DMS114 treated with DMSO at 0.1 percent for 48 hours (cell line): ENCODE measurements at regions not wholly inside any gene's neighbourhood (a gene's known extent, or its start where the extent isn't known, plus 50 kb on each side); places are given as distances from the start of the nearest gene placed in this dataset.

Source experiments
- DNase-seq: peaks from one replicate; lab custom pipeline; 2025; ENCODE audit not compliant: unreplicated experiment; lab: John Stamatoyannopoulos, UW

DNA sequence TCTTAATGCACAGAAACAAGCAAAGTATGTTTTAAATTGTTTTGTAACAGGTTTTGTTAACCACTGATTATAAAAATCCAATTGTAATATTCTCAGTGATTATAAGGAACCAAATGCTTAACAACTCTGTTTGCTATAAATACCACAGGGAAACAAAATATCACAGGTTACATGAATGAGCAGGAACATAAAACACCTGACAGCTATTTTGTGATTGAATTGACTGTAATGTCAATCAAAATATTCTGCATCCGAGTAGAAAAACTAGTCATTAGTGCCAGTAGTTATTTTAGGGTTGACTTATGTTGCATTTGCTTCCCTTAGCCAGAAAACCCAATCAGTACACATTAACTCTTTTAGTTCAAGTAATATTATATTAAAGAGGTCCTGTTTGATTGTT is 1707.8 kb upstream of the ACO1 start:
- no peak for DNase-seq

DNA sequence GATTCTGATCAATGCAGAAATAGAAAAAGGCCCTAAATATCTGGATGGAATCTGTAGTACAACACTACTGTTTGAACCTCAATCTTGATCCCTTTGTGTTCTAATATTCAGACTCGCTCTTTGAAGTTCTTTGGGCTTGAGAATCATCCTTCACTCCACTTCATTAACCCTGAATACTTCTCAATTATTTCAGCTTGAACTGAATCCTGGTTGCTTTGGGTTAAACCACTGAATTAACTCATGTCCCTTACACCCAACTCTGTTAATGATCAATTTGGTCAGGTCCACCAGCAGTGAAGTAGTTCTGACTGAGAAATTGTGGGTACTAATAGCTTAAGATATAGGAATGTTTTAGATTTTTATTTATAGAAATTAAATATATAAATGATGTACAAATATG is 1707.2 kb upstream of the ACO1 start:
- no peak for DNase-seq

DNA sequence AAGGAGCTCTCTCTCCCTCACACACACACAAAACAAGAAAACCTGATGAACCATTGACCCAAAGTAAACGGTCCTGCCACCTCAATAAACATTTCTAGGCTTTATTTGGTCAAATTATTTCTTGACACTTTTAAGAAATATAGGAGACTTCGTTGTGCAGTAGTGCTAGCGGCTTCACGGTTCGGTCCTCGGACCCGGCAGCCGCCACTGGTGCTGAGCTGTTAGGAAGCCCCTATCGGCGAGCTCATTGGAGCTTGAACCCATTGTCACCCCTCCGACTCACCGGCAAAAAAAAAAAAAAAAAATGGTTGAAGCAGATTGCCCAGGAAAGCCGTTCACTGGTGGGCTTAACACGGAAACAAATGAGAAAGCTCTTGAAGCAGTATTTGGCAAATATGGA is 1695.6 kb upstream of the ACO1 start:
- DNase-seq, result no peak

DNA sequence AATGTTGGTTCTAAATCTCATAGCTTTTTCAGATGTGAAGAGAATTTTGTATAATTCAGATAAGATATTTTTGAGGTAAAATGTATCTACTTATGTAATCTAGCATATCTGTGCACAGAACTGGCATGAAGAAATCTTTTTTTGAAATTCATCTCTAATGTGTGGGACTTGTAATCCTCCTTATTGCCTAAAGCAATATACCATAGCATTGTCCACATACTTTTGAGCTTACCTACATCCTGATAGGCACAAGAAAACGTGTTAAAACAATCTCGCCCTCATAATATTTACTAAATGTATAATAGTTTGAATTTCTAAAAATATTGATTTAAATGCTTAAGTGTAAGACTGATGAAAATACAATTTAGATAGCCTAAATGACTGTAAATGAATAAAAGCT is 1686.5 kb upstream of the ACO1 start:
- no peak for DNase-seq

DNA sequence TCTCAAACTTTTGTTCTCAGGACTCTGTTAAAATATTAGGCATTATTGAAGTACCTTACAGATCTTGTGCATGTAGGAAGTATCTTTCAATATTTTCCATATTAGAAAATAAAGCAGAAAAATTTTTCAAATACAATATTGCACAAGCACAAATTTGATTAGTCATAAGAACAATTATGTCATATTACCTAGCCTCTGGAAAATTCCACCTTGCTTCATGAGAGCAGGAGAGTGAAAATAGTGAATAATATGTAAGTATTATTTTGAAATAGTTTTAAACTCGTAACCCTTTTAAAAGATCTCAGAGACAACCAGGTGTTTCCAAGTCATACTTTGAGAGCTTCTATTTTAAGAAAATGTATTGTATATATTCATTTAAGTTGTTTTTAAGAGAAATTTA is 1672.9 kb upstream of the ACO1 start:
- no peak for DNase-seq

DNA sequence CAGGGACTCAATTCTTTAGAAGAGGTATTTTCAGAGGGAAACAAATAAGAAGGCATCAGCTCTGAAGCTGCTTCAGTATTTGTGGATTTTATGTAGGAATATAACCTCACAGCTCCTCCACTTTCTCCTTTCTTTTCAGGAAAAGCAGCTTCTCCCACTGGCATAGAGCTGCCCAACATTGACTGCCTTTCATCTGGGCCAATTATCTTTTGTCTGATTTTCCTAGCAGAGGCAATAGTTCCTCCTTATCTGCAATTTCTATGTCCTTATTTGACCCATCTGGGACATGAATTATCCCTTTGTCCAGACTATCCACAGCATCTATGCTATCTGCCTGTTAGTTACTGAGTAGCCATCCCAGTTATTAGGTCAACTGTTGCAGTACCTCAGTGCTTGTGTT is 1671.2 kb upstream of the ACO1 start:
- DNase-seq, result no peak

DNA sequence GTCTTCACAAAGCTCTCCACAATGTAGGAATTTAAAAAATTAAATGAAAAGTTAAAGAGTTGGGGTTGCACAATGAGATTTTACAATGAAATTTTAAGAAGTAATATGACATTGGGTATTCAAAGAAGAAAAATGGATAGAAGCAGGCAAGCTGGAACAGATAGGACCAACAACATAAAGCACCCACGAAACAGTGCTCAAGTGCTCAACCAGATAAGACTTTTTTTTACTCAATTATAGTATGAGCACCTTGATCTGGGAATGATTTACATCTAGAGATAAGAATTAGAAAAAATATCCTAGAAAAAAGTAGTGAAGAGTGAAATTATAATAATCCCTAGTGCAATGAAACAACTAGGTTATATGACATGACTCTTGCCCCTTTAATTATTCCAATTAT is 1670.1 kb upstream of the ACO1 start:
- DNase-seq, result no peak

DNA sequence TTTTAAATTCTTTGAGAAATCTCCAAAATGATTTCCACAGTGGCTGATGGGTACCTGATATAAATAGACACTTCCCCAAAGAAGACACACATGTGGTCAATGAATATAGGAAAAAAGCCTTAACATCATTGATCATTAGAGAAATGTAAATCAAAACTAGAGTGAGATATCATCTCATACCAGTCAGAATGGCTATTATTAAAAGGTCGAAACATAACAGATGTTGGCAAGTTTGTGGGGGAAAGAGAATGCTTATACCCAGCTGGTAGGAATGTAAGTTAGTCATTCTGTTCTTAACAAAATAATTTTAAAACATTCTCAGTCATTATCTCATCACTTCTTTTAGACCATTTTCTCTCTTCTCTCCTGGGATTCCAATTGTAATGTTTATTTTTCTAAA is 1666.0 kb upstream of the ACO1 start:
- DNase-seq, result no peak

DNA sequence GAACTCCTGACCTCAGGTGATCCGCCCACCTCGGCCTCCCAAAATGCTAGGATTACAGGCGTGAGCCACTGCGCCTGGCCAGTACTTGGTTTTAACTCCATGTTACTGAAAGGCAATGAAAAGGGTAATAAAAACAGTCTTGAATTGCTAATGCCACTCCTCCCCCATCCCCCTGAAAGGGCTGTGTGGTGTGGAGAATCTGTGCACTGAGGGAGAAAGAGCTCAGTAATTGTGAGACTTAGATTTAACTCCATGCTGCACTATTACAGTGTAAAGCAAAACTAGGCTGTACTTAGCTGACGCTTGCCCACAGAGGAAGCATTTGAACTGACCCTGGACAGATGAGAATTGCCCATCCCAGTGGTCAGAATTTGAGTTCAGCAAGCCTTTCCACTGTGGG is 1662.4 kb upstream of the ACO1 start:
- no peak for DNase-seq

DNA sequence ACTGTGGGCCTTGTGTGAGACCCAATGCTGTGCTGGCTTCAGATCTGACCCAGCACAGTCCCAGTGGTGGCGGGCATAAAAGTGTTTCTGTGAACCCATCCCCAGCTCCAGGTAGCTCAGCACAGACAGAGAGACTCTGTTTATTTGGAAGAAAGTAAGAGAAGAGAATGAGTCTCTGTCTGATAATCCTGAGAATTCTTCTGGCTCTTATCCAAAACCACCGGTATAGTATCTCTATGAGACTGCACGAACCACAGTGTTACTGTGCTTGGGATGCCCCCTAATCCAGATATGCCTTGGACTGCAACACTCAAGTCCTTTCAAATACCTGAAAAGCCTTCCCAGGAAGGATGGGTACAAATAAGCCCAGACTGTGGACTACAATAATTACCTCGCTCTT is 1660.8 kb upstream of the ACO1 start:
- no peak for DNase-seq

DNA sequence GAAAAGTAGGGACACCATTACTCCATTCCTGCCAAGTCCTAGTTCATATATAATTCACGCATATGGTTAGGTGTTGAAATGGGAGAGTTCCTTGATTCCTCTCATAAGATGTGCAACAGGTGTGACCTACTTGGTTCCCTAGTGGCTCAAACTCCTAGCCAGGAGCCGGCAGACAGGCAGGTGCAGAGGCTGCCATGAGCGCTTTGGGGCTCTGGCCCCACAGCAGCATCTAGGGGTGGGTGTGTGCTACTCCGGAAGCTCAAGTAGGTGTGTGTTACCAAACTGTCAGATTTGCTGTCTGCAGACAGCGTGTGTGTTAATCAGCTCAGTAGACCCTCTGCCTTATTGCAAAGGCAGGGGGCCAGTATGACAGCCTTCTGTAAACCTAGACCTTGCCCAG is 1652.4 kb upstream of the ACO1 start:
- no peak for DNase-seq

DNA sequence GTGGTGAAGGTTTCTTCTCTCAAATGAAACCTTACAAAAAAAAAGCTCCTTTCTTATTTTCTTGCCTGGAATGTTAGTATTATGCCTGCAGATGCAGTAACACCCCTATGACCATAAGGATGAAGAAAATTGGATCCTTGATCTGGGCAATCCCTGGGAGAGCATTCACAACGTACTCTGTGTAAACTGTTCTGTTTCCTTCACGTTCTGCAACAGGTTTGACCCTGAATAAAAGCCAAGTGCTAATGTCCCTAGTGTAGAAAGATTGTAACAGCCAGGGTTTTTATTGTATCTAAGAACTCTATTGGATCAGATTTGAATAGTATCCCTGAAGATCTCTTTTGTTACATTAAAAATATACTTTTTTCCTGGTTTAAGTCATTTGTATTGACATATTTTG is 1639.6 kb upstream of the ACO1 start:
- DNase-seq, result no peak

DNA sequence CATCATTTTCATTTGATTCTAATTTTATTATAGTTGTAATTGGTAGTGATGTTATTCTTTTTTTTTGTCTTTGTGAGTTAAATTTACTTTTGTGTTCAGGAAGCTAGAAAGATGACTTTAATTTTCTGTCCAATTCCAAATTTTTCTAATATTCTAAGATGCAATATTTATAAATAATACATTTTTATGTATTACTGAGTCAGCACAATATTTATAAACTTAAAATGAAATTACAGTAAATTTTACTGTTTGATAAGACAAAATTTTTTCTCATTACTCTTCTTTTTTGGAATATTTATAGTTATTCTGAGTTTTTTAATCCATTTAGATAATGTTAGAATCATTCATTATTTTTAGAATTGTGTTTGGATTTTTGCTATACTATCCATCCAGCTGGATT is 1637.9 kb upstream of the ACO1 start:
- no peak for DNase-seq

DNA sequence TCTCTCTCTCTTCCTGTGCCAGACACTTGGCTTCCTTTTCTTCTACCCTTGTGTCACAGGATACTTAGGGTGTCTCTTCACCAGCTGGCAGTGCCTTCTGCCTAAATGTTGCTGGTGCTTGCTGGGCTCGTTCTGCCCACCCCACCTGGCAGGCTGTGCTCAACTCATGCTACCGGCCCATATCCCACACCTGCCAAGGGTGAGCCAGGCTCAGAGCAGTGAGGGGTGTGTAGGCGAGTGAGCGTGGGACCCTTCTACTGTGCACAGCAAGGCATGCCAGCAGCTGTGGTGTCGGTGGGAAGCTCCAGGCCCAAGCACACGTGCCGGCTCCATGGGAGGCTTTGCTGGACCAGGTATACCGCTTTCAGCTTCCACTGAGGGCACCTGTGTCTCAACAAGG is 1626.7 kb upstream of the ACO1 start:
- no peak for DNase-seq

DNA sequence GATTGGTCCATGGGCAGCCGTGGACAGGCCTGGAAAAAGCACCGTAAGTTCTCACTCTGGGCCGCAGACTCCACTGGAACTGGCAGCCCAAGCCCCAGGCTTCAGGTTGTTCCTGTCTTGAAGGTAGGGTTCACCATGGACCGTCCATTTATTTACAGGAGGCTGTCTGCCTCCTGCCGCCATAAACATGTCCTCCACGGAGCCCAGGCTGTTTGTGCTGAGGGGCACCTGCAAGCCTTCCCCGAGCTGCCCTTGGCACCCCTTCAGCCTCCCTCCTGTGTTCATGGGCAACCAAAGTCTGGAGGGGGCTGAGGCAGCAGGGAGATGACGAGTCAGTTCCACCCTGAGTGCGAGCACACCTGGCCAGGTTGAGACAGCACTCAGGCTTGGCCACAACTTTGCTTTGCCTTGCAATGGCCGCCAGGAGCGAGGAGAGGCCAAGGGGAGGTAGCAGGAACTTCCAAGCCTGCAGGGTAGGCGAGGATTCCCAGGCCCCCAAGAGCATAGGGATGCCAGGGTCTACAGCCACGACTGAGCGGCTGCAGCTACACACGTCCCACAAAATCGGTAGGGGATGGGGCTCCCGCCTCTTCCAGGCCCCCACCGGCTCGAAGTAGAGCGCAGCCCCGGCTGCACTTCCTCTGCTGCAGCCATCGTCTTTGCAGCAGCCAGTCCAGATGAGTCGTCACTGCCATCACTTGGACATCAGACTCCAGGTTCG is 1625.6 kb upstream of the ACO1 start:
- DNase-seq, result no peak

DNA sequence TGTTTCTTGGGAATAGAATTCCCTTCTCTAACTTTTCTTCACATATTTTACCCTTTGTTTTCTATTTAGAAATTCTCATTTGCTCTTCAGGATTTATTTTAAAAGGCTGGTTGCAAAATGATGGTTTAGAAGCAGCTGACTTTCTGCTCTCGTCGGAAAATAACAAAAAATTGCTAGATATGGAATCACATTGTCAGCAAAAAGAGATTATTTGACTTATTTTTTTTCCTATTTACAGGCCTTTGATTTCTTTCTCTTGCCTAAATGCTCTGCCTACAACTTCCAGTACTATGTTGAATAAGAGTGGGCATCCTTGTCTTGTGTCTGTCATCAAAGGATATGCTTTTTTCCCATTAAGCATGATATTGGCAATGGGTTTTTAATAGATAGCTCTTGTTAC is 1619.1 kb upstream of the ACO1 start:
- no peak for DNase-seq

DNA sequence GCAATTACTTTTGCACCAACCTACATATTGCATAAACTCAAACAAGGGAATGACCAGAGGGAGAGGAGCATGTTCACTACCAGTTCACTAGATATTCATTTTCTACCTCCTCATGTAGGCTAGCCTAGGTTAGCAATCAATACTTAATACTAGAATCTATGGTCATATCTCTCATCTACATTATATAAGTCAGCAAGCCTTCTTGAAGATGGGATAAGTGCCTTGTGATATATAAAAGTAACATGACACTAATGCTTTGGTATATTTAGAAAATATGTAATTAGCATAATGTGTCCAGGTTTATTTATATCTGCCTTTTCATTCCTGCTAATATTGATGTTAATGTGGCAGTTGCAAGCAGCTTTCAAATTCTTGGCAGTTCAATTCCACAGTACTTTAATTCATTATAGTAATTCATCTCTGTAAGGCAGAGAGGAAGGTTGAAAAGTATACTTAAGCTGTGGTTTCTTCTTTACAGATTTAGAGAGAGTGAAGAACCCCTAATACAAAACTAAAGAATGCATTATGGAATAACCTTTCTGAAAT is 1613.2 kb upstream of the ACO1 start:
- DNase-seq, result no peak

DNA sequence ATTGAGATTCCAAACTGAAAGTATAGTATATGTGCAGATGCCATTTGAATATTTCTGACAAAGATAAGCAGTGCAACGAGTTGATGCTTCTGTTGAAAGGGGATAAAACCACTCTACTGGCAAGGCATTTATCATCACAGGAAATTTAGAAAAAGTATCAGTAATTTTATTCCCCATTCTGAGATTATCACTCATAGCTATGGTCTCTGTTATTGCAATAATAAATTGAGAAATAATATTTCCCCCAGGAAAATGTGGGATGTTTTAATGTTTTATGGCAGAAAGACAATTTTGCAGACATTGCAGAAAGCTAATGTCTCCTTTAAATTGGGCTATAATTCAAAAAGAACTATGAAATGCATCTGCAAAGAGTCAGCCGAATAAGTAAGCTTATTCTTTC is 1612.7 kb upstream of the ACO1 start:
- DNase-seq, result no peak

DNA sequence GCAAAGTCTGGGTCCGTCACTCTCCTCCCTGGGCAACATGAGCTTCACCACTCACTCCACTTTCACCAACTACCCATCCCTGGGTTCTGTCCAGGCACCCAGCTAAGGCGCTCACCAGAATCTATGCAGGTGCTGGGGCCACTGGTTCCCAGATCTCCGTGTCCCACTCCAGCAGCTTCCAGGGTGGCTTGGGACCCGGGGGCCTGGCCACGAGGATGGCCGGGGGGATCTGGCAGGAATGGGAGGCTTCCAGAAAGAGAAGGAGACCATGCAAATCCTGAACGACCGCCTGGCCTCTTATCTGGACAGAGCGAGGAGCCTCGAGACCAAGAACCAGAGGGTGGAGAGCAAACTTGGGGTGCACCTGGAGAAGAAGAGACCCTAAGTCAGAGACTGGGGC is 1611.0 kb upstream of the ACO1 start:
- DNase-seq, result no peak

DNA sequence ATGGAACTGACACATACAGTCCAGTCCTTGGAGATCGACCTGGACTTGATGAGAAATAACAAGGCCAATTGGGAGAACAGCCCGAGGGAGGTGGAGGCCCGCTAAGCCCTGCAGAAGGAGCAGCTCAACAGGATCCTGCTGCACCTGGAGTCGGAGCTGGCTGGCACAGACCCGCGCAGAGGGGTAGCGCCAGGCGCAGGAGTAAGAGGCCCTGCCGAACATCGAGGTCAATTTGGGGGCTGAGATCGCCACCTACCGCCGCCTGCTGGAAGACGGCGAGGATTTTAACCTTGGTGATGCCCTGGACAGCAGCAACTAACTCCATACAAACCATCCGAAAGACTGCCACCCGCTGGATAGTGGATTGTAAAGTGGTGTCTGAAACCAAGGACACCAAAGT is 1610.1 kb upstream of the ACO1 start:
- DNase-seq, result no peak

DNA sequence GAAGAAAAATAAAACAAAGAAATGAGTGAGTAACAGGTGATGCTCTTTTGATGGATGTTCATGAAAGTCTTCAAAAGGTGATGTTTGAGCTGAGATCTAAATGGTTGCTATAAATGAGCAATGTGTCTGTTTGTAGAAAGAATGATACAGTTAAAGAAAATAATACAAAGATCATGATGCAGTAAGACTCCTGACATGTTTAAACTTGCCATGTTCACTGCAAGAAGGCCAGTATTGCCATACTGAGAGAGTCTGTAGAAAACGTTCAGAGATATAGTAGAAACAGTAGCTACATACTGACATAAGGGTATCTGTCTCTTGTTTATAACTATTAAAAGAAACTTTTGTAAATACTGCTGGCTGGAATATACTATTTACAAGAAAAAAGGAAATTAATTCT is 1609.2 kb upstream of the ACO1 start:
- DNase-seq, result no peak

DNA sequence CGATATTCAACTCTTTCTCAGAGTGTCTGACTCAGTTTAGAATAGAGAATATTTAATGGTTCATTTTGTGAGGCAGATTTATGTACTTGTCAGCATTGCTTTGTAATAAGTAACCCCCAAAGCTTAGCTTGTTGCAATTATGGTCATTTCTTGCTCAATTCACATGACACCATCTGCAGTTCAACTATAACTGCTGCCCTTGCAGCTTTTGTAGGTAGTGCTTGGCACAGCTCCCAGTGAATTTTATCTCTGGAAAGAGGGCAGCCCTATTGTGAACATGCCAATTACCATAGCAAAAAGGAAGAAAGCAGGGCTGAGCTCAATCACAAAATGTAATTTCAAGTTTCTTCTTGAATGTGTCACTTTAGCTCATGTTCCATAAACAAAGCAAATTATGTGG is 1587.7 kb upstream of the ACO1 start:
- DNase-seq, result no peak

DNA sequence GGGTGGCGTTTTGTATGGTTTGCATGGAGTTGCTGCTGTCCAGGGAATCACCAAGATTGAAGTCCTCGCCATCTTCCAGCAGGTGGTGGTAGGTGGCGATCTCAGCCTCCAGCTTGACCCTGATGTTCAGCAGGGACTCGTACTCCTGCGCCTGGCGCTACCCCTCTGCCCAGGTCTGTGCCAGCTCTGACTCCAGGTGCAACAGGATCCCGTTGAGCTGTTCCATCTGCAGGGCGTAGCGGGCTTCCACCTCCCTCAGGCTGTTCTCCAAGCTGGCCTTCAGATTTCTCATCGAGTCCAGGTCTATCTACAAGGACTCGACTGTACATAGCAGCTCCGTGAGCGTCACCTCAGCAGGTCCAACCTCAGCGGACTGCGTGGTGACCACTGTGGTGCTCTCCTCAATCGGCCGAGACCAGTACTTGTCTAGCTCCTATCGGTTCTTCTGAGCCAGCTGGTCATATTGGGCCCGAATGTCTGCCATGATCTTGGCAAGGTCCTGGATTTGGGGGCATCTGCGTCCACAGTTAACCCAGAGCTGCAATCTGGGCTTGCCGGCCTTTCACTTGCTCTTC is 1584.8 kb upstream of the ACO1 start:
- no peak for DNase-seq
